Ramos (cell line): ENCODE measurements at regions not wholly inside any gene's neighbourhood (a gene's known extent, or its start where the extent isn't known, plus 50 kb on each side); places are given as distances from the start of the nearest gene placed in this dataset.

Experiments
- in situ Hi-C: fragments of 300-500 bp; cut with MboI; formaldehyde crosslinking; loops from one replicate; pipeline ENCODE4 v1.14.3; 2022; ENCODE audit warnings: low sequenced_read_pairs; ENCODE audit not compliant: unreplicated experiment

- in situ Hi-C loops = no loop called here
These were observed 1191.0 kb upstream of the AGA start for GRCh38 chr4:178633263-178633662.

GRCh38 chr4:178664621-178665020 lies 1222.4 kb upstream of the AGA start:
- in situ Hi-C loops = no loop called here

- in situ Hi-C loops = no loop called here
These were observed 1223.7 kb upstream of the AGA start for GRCh38 chr4:178665916-178666315.

GRCh38 chr4:178671766-178672165 lies 1229.5 kb upstream of the AGA start:
- in situ Hi-C loops = no loop called here

- in situ Hi-C loops = no loop called here
These were observed 1230.3 kb upstream of the AGA start for GRCh38 chr4:178672512-178672911.

- in situ Hi-C loops = no loop called here
These were observed 1239.6 kb upstream of the AGA start for GRCh38 chr4:178681871-178682270.

- in situ Hi-C loops = no loop called here
These were observed 1247.7 kb upstream of the AGA start for GRCh38 chr4:178689926-178690325.

GRCh38 chr4:178693816-178694215 lies 1251.6 kb upstream of the AGA start:
- in situ Hi-C loops = no loop called here

GRCh38 chr4:178696515-178696914 lies 1254.3 kb upstream of the AGA start:
- in situ Hi-C loops = no loop called here

- in situ Hi-C loops = no loop called here
These were observed 1270.2 kb upstream of the AGA start for GRCh38 chr4:178712486-178712885.

- in situ Hi-C loops = no loop called here
These were observed 1295.8 kb upstream of the AGA start for GRCh38 chr4:178738026-178738425.

GRCh38 chr4:178745203-178745602 lies 1303.0 kb upstream of the AGA start:
- in situ Hi-C loops = no loop called here

GRCh38 chr4:178752954-178753525 lies 1310.8 kb upstream of the AGA start:
- in situ Hi-C loops = no loop called here

- in situ Hi-C loops = no loop called here
These were observed 1336.3 kb upstream of the AGA start for GRCh38 chr4:178778496-178778895.

GRCh38 chr4:178781779-178782178 lies 1339.5 kb upstream of the AGA start:
- in situ Hi-C loops = no loop called here

- in situ Hi-C loops = no loop called here
These were observed 1342.3 kb upstream of the AGA start for GRCh38 chr4:178784491-178784890.

- in situ Hi-C loops = no loop called here
These were observed 1347.0 kb upstream of the AGA start for GRCh38 chr4:178789279-178789678.

GRCh38 chr4:178799204-178799603 lies 1357.0 kb upstream of the AGA start:
- in situ Hi-C loops = no loop called here

GRCh38 chr4:178808106-178808505 lies 1365.9 kb upstream of the AGA start:
- in situ Hi-C loops = no loop called here

- in situ Hi-C loops = no loop called here
These were observed 1367.7 kb upstream of the AGA start for GRCh38 chr4:178809921-178810320.

GRCh38 chr4:178811356-178811755 lies 1369.1 kb upstream of the AGA start:
- in situ Hi-C loops = no loop called here

GRCh38 chr4:178812866-178813265 lies 1370.6 kb upstream of the AGA start:
- in situ Hi-C loops = no loop called here

- in situ Hi-C loops = no loop called here
These were observed 1372.7 kb upstream of the AGA start for GRCh38 chr4:178814908-178815307.
